ENCODE measurements at regions not wholly inside any gene's neighbourhood (a gene's known extent, or its start where the extent isn't known, plus 50 kb on each side); places are given as distances from the start of the nearest gene placed in this dataset.
"Not testable (repeated sequence)": the region's sequence is repeated elsewhere in the genome, so short reads cannot be mapped to it uniquely, and the experiment has no call there.

- not testable (repeated sequence) for H4K8ac ChIP-seq (ENCODE audit: low read depth, low read length); H3K79me2 ChIP-seq (ENCODE audit: control insufficient read depth, insufficient read depth, low read length, poor library complexity); H3K4me1 ChIP-seq (ENCODE audit: control insufficient read depth in 1 of 2, insufficient read depth in 2 of 2, low read length in 2 of 2); H3K23ac ChIP-seq (ENCODE audit: low read length); H4K12ac ChIP-seq (ENCODE audit: low read depth, low read length); H3K79me1 ChIP-seq (ENCODE audit: low read length); H3K27ac ChIP-seq (ENCODE audit: low read depth, low read length); H4K91ac ChIP-seq (ENCODE audit: low read depth, low read length); H3K27me3 ChIP-seq (ENCODE audit: insufficient read depth, low read length); H3K18ac ChIP-seq (ENCODE audit: low read length); H2AK5ac ChIP-seq (ENCODE audit: low read length); H3K9me3 ChIP-seq (ENCODE audit: insufficient read depth, low read depth, low read length); H3K4me3 ChIP-seq (ENCODE audit: low read depth, low read length); H3K36me3 ChIP-seq (ENCODE audit: control insufficient read depth in 1 of 2, insufficient read depth in 2 of 2, low read length in 2 of 2); H3K9ac ChIP-seq (ENCODE audit: low read length); H2AFZ ChIP-seq (ENCODE audit: insufficient read depth, low read length, poor library complexity); H2BK120ac ChIP-seq (ENCODE audit: insufficient read depth, low read length, poor library complexity); H2BK5ac ChIP-seq (ENCODE audit: low read depth, low read length, poor library complexity); H3K14ac ChIP-seq (ENCODE audit: low read length); DNase-seq; H2BK12ac ChIP-seq (ENCODE audit: low read length); H3K4me2 ChIP-seq (ENCODE audit: low read length); H3K4ac ChIP-seq (ENCODE audit: low read depth, low read length)
- no CpG with 5 or more reads among the region's 14 CpGs for WGBS (ENCODE audit: extremely low coverage, insufficient coverage, insufficient read length)
Observed at GRCh38 chr4:9072521-9073220, 97.5 kb upstream of the FAM90A26 start.

DNA sequence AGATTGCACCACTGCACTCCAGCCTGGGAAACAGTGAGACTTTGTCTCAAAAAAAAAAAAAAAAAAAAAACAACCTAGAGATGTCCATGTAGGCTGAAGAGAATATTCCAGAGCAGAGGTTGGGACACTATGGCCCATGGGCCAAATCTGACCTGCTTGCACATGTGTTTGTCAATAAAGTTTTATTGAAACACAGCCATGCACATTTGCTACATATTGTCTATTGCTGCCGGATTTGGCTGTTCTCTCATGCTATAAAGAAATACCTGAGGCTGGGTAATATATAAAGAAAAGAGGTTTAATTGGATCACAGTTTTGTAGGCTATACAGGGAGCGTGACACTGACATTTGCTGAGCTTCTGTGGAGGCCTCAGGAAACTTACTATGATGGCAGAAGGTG is 102.3 kb upstream of the FAM90A26 start:
- not testable (repeated sequence) for H3K14ac ChIP-seq (ENCODE audit: low read length); H4K12ac ChIP-seq (ENCODE audit: low read depth, low read length)
- no CpG with 5 or more reads among the region's 2 CpGs for WGBS (ENCODE audit: extremely low coverage, insufficient coverage, insufficient read length)

GRCh38 chr4:9063612-9064011 is 106.6 kb upstream of the FAM90A26 start:
- not testable (repeated sequence) for H2AFZ ChIP-seq (ENCODE audit: insufficient read depth, low read length, poor library complexity); H3K9me3 ChIP-seq (ENCODE audit: insufficient read depth, low read depth, low read length); H3K4me3 ChIP-seq (ENCODE audit: low read depth, low read length); H2BK5ac ChIP-seq (ENCODE audit: low read depth, low read length, poor library complexity); H3K79me2 ChIP-seq (ENCODE audit: control insufficient read depth, insufficient read depth, low read length, poor library complexity); H3K4ac ChIP-seq (ENCODE audit: low read depth, low read length); H3K27ac ChIP-seq (ENCODE audit: low read depth, low read length); DNase-seq; H3K23ac ChIP-seq (ENCODE audit: low read length); H3K27me3 ChIP-seq (ENCODE audit: insufficient read depth, low read length); H3K9ac ChIP-seq (ENCODE audit: low read length); H3K14ac ChIP-seq (ENCODE audit: low read length); H3K79me1 ChIP-seq (ENCODE audit: low read length); H4K8ac ChIP-seq (ENCODE audit: low read depth, low read length); H4K12ac ChIP-seq (ENCODE audit: low read depth, low read length); H3K36me3 ChIP-seq (ENCODE audit: control insufficient read depth in 1 of 2, insufficient read depth in 2 of 2, low read length in 2 of 2); H4K91ac ChIP-seq (ENCODE audit: low read depth, low read length); H3K4me2 ChIP-seq (ENCODE audit: low read length); H3K4me1 ChIP-seq (ENCODE audit: control insufficient read depth in 1 of 2, insufficient read depth in 2 of 2, low read length in 2 of 2); H2BK120ac ChIP-seq (ENCODE audit: insufficient read depth, low read length, poor library complexity); H2BK12ac ChIP-seq (ENCODE audit: low read length); H3K18ac ChIP-seq (ENCODE audit: low read length); H2AK5ac ChIP-seq (ENCODE audit: low read length)
- WGBS (ENCODE audit: extremely low coverage, insufficient coverage, insufficient read length), result no CpG with 5 or more reads among the region's 5 CpGs

More for the DNA sequence above, 102.3 kb upstream of the FAM90A26 start:
- not testable (repeated sequence) for H4K8ac ChIP-seq (ENCODE audit: low read depth, low read length); H3K23ac ChIP-seq (ENCODE audit: low read length); H3K9ac ChIP-seq (ENCODE audit: low read length); H2AFZ ChIP-seq (ENCODE audit: insufficient read depth, low read length, poor library complexity); H2BK120ac ChIP-seq (ENCODE audit: insufficient read depth, low read length, poor library complexity); H3K4ac ChIP-seq (ENCODE audit: low read depth, low read length); H3K4me2 ChIP-seq (ENCODE audit: low read length); H3K27ac ChIP-seq (ENCODE audit: low read depth, low read length); DNase-seq; H3K4me3 ChIP-seq (ENCODE audit: low read depth, low read length); H3K9me3 ChIP-seq (ENCODE audit: insufficient read depth, low read depth, low read length); H3K27me3 ChIP-seq (ENCODE audit: insufficient read depth, low read length); H3K18ac ChIP-seq (ENCODE audit: low read length); H2AK5ac ChIP-seq (ENCODE audit: low read length); H2BK12ac ChIP-seq (ENCODE audit: low read length); H3K36me3 ChIP-seq (ENCODE audit: control insufficient read depth in 1 of 2, insufficient read depth in 2 of 2, low read length in 2 of 2); H3K79me1 ChIP-seq (ENCODE audit: low read length); H3K4me1 ChIP-seq (ENCODE audit: control insufficient read depth in 1 of 2, insufficient read depth in 2 of 2, low read length in 2 of 2); H4K91ac ChIP-seq (ENCODE audit: low read depth, low read length); H3K79me2 ChIP-seq (ENCODE audit: control insufficient read depth, insufficient read depth, low read length, poor library complexity); H2BK5ac ChIP-seq (ENCODE audit: low read depth, low read length, poor library complexity)

GRCh38 chr4:9024866-9025265 is 145.3 kb upstream of the FAM90A26 start:
- not testable (repeated sequence) for H4K91ac ChIP-seq (ENCODE audit: low read depth, low read length); H3K79me1 ChIP-seq (ENCODE audit: low read length); H2BK5ac ChIP-seq (ENCODE audit: low read depth, low read length, poor library complexity); H3K23ac ChIP-seq (ENCODE audit: low read length); H3K18ac ChIP-seq (ENCODE audit: low read length); H3K36me3 ChIP-seq (ENCODE audit: control insufficient read depth in 1 of 2, insufficient read depth in 2 of 2, low read length in 2 of 2); H3K4me2 ChIP-seq (ENCODE audit: low read length); H3K14ac ChIP-seq (ENCODE audit: low read length); H3K4me3 ChIP-seq (ENCODE audit: low read depth, low read length); H3K9me3 ChIP-seq (ENCODE audit: insufficient read depth, low read depth, low read length); H2AFZ ChIP-seq (ENCODE audit: insufficient read depth, low read length, poor library complexity); H2BK12ac ChIP-seq (ENCODE audit: low read length); H3K79me2 ChIP-seq (ENCODE audit: control insufficient read depth, insufficient read depth, low read length, poor library complexity); H3K9ac ChIP-seq (ENCODE audit: low read length); H4K12ac ChIP-seq (ENCODE audit: low read depth, low read length); H2BK120ac ChIP-seq (ENCODE audit: insufficient read depth, low read length, poor library complexity); H3K27me3 ChIP-seq (ENCODE audit: insufficient read depth, low read length); H2AK5ac ChIP-seq (ENCODE audit: low read length); H4K8ac ChIP-seq (ENCODE audit: low read depth, low read length); DNase-seq; H3K27ac ChIP-seq (ENCODE audit: low read depth, low read length); H3K4ac ChIP-seq (ENCODE audit: low read depth, low read length); H3K4me1 ChIP-seq (ENCODE audit: control insufficient read depth in 1 of 2, insufficient read depth in 2 of 2, low read length in 2 of 2)
- no CpG with 5 or more reads among the region's 3 CpGs for WGBS (ENCODE audit: extremely low coverage, insufficient coverage, insufficient read length)

Measured in trophoblast cell (in vitro differentiated cells and primary cell).